Heart left ventricle (tissue), 13 donors: ENCODE measurements at regions not wholly inside any gene's neighbourhood (a gene's known extent, or its start where the extent isn't known, plus 50 kb on each side); places are given as distances from the start of the nearest gene placed in this dataset.

Experiments used
- CTCF ChIP-seq, 12 donors: fragments of 200-600 bp; sonication (generic) in 4 of 12; IDR thresholded peaks; one replicate each; pipeline versions ENCODE4 v1.5.0 to v1.8.0; 2018 to 2022; ENCODE audit warnings: antibody characterized with exemption in 12 of 12, mild to moderate bottlenecking in 5 of 12
- POLR2A ChIP-seq, 2 donors: fragments of 450-650 bp; IDR thresholded peaks; one replicate each; pipeline ENCODE4 v1.6.1; 2017; ENCODE audit warnings: antibody characterized with exemption in 2 of 2, mild to moderate bottlenecking in 2 of 2, moderate library complexity in 2 of 2
- donor health status: ischemic (EF 13 %, LVEDD 7.1; RV severe dilation, severe dysfunction).
- donor health status: DM: no; HTN: yes; CAD: no.
- donor health status: DM: no; HTN: no; CAD: no.
- donor health status: ischemic (EF 25% LVEDD 6.9; RV normal size, moderate dysfunction).
- donor health status: ischemic (EF 25% LVEDD 5.7; RV mildly dilated, moderate dysfunction).
- donor health status: ischemic (EF 35%, LVEDD 5.7; RV mildly dilated, moderate dysfunction).
- donor health status: nonischemic (EF 11% LVEDD 7.7; RV severe dilation, severe dysfunction).
- donor health status: DM: yes; HTN: yes; CAD: no.
- donor health status: PGD.
- donor health status: ischemic (EF 29% LVEDD 5.4; RV normal size, mild dysfunction).
- donor health status: nonischemic (EF 23%, LVEDD 6.1; RV moderate dilation, normal function).

- TF ChIP-seq POLR2A (IDR thresholded peaks at IDR 0.05): no peak
- TF ChIP-seq CTCF (IDR thresholded peaks at IDR 0.05): no peak
Measured at GRCh38 chr18:8883409-8883668, 178.0 kb downstream of the MTCL1 start.
